ENCODE measurements at regions not wholly inside any gene's neighbourhood (a gene's known extent, or its start where the extent isn't known, plus 50 kb on each side); places are given as distances from the start of the nearest gene placed in this dataset.

DNA sequence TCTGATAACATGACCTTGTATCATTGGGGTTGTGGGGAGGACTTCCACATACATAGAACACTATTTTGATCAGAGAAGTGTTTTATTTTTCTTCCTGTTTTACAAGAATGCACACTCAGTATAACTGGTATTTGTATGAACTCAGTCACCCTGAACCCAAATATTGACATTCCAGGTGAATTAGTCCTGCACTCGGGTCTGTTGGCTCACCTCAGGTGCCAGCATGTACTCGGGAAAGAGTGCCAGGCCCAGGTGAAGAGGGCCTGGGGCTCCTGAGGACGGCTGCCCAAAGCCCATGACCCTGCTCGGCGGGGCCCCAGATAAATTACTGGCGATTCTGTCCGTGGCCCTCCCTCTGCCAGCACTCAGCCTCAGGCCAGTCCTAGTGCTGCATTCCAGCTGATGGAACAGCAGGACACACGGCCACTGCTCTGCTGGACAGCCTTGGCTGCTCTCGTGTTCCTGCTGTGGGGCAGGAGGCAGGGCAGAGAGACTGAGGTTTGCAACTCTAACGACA, 75.4 kb upstream of the TMPRSS2 start:
- DNase-seq: no peak
- Mint-ChIP-seq H3K27me3 (ENCODE audit: low read depth, poor library complexity) (peaks cover 6% of the 10 kb centered on the region), H3K9me3 (peaks cover 29% of the 10 kb centered on the region), H3K36me3 (ENCODE audit: low read depth) (no peaks in the 10 kb centered on the region), H3K4me3 (no peak overlapping the region), H3K4me1 (peaks cover 9% of the 10 kb centered on the region), H3K27ac (no peak overlapping the region)
- TF ChIP-seq, protein P1, sequence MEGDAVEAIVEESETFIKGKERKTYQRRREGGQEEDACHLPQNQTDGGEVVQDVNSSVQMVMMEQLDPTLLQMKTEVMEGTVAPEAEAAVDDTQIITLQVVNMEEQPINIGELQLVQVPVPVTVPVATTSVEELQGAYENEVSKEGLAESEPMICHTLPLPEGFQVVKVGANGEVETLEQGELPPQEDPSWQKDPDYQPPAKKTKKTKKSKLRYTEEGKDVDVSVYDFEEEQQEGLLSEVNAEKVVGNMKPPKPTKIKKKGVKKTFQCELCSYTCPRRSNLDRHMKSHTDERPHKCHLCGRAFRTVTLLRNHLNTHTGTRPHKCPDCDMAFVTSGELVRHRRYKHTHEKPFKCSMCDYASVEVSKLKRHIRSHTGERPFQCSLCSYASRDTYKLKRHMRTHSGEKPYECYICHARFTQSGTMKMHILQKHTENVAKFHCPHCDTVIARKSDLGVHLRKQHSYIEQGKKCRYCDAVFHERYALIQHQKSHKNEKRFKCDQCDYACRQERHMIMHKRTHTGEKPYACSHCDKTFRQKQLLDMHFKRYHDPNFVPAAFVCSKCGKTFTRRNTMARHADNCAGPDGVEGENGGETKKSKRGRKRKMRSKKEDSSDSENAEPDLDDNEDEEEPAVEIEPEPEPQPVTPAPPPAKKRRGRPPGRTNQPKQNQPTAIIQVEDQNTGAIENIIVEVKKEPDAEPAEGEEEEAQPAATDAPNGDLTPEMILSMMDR (IDR thresholded peaks at IDR 0.05): no peak

DNA sequence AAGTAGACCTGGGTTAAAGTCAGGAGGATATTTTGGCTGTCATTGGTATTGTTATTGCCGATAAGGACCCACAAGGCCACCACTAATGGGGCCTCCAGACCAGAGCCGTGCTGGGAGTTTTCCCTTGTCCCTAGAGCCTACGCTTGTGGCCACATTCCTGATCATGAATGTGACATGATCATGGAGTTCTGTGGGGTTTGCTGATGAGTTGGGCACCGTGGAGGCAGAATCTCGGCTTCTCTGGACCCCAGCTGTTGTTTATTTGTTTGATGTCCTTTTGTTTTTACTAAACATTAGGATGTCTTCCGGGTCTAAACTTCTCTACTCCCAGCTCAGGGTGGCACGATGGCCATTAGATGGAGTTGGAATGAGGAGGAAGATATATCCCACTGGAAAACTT, 74.9 kb upstream of the TMPRSS2 start:
- Mint-ChIP-seq H3K4me3 (no peak overlapping the region), H3K4me1 (peaks cover 9% of the 10 kb centered on the region), H3K27me3 (ENCODE audit: low read depth, poor library complexity) (peaks cover 6% of the 10 kb centered on the region), H3K36me3 (ENCODE audit: low read depth) (no peaks in the 10 kb centered on the region), H3K27ac (no peak overlapping the region), H3K9me3 (peaks cover 29% of the 10 kb centered on the region)
- no peak for DNase-seq
- TF ChIP-seq, protein P1 (IDR thresholded peaks at IDR 0.05): no peak

DNA sequence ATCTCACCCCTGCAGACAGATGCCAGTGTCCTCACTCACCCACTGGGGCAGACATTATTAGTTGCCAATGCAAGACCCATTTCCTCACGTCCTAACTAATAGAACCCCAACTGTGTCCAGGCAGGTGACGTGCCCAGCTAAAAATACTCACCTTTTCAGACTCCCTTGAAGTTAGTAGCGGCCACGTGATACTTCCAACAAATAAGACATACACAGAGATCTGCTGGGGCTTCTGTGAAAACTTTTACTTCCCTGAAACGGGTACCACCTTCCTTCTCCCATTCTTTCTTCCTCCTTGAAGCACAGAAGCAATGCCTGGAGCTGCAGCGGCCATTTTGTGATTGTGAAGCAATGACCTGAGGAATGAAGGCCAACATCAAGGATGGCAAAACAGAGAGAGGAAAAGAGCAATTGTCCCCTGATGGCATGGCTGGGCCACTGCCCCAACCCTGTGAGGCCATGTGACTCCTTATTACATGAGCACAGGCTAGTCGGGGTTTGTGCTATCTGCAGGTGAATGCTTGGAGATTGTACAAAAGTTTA, 74.4 kb upstream of the TMPRSS2 start:
- Mint-ChIP-seq H3K27me3 (ENCODE audit: low read depth, poor library complexity) (peaks cover 6% of the 10 kb centered on the region), H3K27ac (no peak overlapping the region), H3K9me3 (peaks cover 27% of the 10 kb centered on the region), H3K4me3 (no peak overlapping the region), H3K4me1 (peaks cover 9% of the 10 kb centered on the region), H3K36me3 (ENCODE audit: low read depth) (no peaks in the 10 kb centered on the region)
- TF ChIP-seq, protein P1 (IDR thresholded peaks at IDR 0.05): no peak
- no peak for DNase-seq

DNA sequence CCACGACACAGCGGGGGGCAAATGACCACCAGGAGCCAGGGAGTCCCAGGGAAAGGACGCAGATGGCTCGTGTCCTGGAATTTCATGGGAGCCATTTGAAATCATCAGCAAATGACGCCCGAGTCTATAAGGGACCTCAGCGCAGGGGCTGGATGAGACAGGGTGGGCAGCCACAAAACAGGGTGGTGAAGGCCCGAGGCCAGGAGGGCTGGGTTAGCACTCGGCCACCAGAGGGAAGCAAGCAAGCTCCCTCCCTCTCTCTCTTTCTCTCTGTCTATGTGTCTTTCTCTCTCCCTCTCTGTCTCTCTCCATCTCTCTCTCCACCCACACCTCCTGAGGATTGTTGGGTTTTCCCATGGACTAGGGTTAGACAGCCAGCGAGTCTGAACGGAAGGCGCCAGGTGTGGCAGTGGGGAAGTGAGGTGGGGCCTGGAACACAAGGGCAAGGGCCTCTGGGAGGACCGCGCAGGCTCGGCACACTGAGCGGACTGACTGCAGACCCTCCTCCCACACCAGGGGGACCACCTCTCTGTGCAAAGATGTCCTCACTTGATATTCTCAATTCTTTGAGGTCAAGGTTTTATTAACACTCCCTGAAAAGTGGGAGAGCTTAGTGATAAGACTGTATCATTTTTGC, 73.8 kb upstream of the TMPRSS2 start:
- Mint-ChIP-seq H3K36me3 (ENCODE audit: low read depth) (no peaks in the 10 kb centered on the region), H3K27me3 (ENCODE audit: low read depth, poor library complexity) (peaks cover under 1% of the 10 kb centered on the region), H3K9me3 (peaks cover 30% of the 10 kb centered on the region), H3K4me3 (no peak overlapping the region), H3K27ac (no peak overlapping the region), H3K4me1 (peaks cover 9% of the 10 kb centered on the region)
- DNase-seq: no peak
- TF ChIP-seq, protein P1 (IDR thresholded peaks at IDR 0.05): no peak

DNA sequence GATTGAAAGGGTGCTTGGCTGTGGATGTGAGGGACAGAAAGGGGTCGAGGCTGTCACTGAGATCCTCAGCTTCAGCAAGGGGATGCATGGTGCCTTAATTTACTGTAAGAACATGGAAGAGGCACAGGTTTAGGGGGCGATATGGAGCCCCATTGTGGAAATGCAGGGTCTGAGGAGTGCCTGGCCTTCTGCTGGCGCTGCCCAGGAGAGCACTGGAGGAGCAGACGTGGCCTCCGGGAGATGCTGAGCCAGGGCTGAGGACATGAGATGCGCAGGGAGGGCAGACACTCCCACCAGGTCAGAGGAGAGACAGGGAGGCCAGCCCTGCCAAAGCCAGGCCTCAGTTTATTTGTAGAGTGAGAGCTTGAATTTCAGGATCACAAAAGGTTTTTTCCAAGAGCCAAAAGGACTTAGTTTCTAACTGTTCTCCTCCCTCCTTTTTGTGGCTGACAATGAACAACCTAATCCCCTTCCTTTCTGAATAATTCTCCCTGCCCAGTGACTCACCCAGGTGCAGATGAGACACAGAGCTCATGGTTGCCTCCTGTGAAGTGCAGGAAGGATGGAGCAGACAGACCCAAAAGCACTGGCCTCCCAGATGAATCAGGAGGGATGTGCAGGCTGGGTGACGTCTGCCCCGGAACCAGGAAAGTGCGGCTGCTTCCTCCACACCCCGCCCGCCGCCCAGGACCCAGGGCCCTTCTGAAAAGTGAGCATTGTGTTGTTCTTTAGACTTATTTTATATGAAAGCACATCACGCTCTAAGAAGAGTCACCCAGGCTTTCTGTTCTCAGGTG, 73.0 kb upstream of the TMPRSS2 start:
- DNase-seq: no peak
- Mint-ChIP-seq H3K27me3 (ENCODE audit: low read depth, poor library complexity) (no peaks in the 10 kb centered on the region), H3K36me3 (ENCODE audit: low read depth) (no peaks in the 10 kb centered on the region), H3K9me3 (peaks cover 38% of the 10 kb centered on the region), H3K4me1 (peaks cover 9% of the 10 kb centered on the region), H3K27ac (peak overlapping the region; percentile 11), H3K4me3 (no peak overlapping the region)
- TF ChIP-seq, protein P1 (IDR thresholded peaks at IDR 0.05): no peak
